ENCODE measurements at regions not wholly inside any gene's neighbourhood (a gene's known extent, or its start where the extent isn't known, plus 50 kb on each side); places are given as distances from the start of the nearest gene placed in this dataset.

- TF ChIP-seq CTCF (IDR thresholded peaks at IDR 0.05; ENCODE audit: low read length) = no peak
- no peak for TF ChIP-seq EZH2 (IDR thresholded peaks at IDR 0.05; ENCODE audit: borderline replicate concordance, low read length)
Measured at GRCh38 chrX:13103188-13103913, 58.9 kb upstream of the FAM9C start.

Measured in OCI-LY1 (cell line).